A204.1 (cell line): ENCODE measurements at regions not wholly inside any gene's neighbourhood (a gene's known extent, or its start where the extent isn't known, plus 50 kb on each side); places are given as distances from the start of the nearest gene placed in this dataset.
"Not testable (repeated sequence)": the region's sequence is repeated elsewhere in the genome, so short reads cannot be mapped to it uniquely, and the experiment has no call there.

Experiments used
- FAIRE-seq: peaks from 2 replicates; lab custom pipeline; 2012; peaks lifted over from hg19 to GRCh38; lab: Jason Lieb, UNC

- FAIRE-seq = no peak
Measured at GRCh38 chr4:128758314-128758922, 51.1 kb upstream of the JADE1 start.

GRCh38 chr4:128757712-128758111 lies 51.8 kb upstream of the JADE1 start:
- FAIRE-seq = no peak

- FAIRE-seq = no peak
Measured at GRCh38 chr4:128751354-128751753, 58.1 kb upstream of the JADE1 start.

- FAIRE-seq = not testable (repeated sequence)
Measured at GRCh38 chr4:128741748-128742147, 67.8 kb upstream of the JADE1 start.

- no peak for FAIRE-seq
Measured at GRCh38 chr4:128737098-128737513, 72.4 kb upstream of the JADE1 start.

- FAIRE-seq = peak; percentile 87
Measured at GRCh38 chr4:128735714-128736113, 73.8 kb upstream of the JADE1 start.

GRCh38 chr4:128728190-128728589 lies 81.3 kb upstream of the JADE1 start:
- no peak for FAIRE-seq

GRCh38 chr4:128727658-128728057 lies 81.8 kb upstream of the JADE1 start:
- FAIRE-seq = no peak

- FAIRE-seq = no peak
Measured at GRCh38 chr4:128725405-128726055, 84.0 kb upstream of the JADE1 start.

GRCh38 chr4:128722911-128723310 lies 86.6 kb upstream of the JADE1 start:
- no peak for FAIRE-seq

GRCh38 chr4:128721896-128722295 lies 87.6 kb upstream of the JADE1 start:
- FAIRE-seq = no peak

GRCh38 chr4:128720270-128720669 lies 89.2 kb upstream of the JADE1 start:
- FAIRE-seq = no peak

GRCh38 chr4:128718768-128719167 lies 90.7 kb upstream of the JADE1 start:
- no peak for FAIRE-seq

GRCh38 chr4:128716338-128716737 lies 93.2 kb upstream of the JADE1 start:
- no peak for FAIRE-seq

GRCh38 chr4:128715616-128716015 lies 93.9 kb upstream of the JADE1 start:
- no peak for FAIRE-seq

- FAIRE-seq = no peak
Measured at GRCh38 chr4:128711361-128711760, 98.1 kb upstream of the JADE1 start.

GRCh38 chr4:128709268-128709667 lies 100.2 kb upstream of the JADE1 start:
- FAIRE-seq = no peak

GRCh38 chr4:128707864-128708263 lies 101.6 kb upstream of the JADE1 start:
- FAIRE-seq = no peak

GRCh38 chr4:128703948-128704347 lies 105.6 kb upstream of the JADE1 start:
- FAIRE-seq = no peak

- FAIRE-seq = no peak
Measured at GRCh38 chr4:128700659-128701350, 108.7 kb upstream of the JADE1 start.

GRCh38 chr4:128698386-128698785 lies 111.1 kb upstream of the JADE1 start:
- FAIRE-seq = no peak

GRCh38 chr4:128697323-128697722 lies 112.2 kb upstream of the JADE1 start:
- FAIRE-seq = no peak

- FAIRE-seq = no peak
Measured at GRCh38 chr4:128690011-128690410, 119.5 kb upstream of the JADE1 start.
